NCI-H2107 (cell line): ENCODE measurements at regions not wholly inside any gene's neighbourhood (a gene's known extent, or its start where the extent isn't known, plus 50 kb on each side); places are given as distances from the start of the nearest gene placed in this dataset.
"Not testable (repeated sequence)": the region's sequence is repeated elsewhere in the genome, so short reads cannot be mapped to it uniquely, and the experiment has no call there.

ENCODE experiments used
- DNase-seq: peaks from one replicate; lab custom pipeline; 2025; lab: John Stamatoyannopoulos, UW

- DNase-seq: no peak
These were observed 54.4 kb upstream of the GRIP1 start for GRCh38 chr12:66733321-66733720.

DNA sequence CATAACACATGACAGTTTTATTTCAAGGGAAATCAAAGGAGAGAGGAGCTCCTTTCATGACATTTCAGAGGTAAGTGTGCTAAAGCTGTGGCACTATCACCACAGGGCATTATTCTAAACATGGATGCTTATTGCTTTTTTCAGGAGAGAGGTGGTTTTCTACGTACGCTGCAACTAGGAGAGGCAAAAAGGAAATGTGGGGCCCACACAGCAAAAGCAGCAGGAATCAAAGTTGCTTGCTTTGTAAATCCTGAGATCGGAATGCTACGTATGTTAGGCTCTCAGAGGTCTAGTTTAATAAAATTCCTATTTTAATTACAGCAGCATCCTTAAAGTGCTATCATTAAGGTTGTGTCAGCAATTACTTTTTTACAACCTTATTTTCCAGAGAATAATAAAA lies 55.0 kb upstream of the GRIP1 start:
- DNase-seq: no peak

GRCh38 chr12:66735275-66735674 lies 56.4 kb upstream of the GRIP1 start:
- no peak for DNase-seq

- no peak for DNase-seq
These were observed 58.1 kb upstream of the GRIP1 start for GRCh38 chr12:66736931-66737330.

- DNase-seq: no peak
These were observed 60.4 kb upstream of the GRIP1 start for GRCh38 chr12:66739266-66739665.

DNA sequence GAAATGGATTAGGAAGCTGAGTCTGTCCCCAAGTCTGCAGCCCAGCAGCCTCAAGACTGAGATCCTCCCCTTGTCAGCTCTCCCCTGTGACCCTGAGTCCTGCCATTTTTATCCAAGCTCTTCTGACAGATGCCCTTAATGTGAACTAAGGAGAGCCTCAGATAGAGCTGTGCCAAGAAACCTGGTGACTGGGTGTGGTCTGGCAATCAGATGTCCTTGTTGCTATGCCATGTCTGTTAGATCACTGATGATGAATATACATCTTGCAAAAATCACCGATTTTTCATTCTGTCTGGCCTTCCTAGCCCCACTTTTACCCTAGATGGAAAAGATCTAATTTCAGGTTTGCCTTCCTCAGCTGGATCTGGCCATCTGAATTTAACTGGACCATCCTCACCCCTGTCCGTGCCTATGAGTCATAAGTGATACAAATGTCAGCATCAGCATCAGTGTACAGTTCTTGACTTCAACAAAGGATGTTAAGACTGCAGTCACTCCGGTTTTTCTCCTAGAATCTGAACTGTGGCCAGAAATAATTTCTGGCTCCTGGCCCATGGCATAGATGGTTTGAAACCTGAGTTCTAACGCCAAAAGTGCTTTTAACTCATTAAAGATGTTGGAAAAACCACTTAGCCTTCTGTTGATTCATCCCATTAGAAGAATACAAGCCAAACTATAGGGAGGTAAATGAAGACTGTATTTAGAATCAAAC lies 61.2 kb upstream of the GRIP1 start:
- DNase-seq: peak; percentile 69

DNA sequence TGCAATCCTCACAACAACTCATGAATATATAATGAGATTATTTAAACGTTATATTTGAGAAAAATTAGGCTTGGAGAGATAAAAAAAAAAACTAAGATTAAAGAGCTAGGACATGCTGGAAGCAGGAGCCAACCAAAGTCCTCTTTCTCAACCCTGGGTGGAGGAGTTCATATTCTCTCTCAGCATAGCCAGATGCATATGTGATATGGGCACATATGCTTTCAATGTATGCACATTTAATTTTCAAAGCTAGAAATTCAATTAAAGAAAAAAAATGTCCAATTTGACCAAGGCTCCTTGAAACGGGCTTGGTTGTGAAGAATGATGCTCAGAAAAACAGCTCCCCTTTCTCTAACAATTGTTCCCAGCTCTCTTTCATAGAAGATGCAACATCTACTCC lies 61.9 kb upstream of the GRIP1 start:
- DNase-seq: no peak

DNA sequence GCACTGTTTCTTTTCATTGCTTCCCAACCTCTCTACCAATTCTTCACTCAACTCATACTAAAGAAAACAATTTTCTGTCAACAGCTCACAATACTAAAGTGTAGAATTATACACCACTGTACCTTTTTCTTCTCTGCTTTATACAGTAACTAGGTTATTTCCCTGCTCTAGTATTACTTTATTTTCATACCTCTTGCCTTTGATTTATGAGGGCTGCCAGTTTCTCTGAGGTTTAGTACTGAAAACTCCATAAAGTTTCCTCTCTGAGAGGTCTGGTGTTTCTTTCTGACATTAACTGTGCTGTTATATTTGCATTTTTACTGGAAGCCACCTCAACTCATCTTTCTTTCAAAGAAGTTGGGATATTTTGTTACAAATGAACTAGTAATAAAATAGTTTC lies 63.0 kb upstream of the GRIP1 start:
- no peak for DNase-seq

DNA sequence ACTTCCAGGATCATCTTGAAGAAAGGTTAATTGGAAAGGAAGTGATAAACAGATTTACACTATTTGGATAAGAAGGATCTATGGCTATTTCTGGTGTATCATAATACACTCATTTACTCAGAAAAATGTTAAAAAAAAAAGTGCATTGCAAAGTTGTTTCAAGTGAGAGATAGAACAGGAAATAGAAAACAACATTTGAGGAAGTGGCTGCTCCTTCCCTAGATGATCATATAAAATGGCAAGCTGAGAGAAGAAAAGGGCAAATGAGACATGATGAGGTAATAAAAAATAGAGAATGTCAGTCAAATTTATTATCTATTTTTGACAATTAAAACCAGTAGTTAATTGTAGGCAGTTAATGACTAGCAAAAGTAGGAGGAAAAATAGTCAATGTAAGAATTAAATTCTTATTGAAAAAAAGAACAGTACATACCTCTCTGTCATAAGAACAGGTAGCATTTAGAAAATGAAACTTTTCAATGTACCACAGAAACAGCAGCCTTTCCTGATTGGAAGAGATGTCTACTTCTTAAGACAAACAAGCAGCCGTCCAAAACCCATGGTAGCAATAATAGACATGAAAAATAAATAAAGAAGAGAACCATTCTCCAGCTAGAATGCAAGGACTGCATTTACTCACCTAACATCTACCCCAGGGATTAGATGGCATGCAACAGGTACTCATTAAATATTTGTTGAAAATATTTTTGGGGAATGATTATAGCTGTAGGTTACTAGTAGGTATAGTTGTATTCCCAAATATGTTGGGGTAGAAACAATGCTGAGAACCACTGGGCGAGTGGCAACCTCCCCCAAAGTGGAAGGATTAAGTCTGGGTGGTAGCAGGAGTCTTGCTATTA lies 63.9 kb upstream of the GRIP1 start:
- DNase-seq: no peak

DNA sequence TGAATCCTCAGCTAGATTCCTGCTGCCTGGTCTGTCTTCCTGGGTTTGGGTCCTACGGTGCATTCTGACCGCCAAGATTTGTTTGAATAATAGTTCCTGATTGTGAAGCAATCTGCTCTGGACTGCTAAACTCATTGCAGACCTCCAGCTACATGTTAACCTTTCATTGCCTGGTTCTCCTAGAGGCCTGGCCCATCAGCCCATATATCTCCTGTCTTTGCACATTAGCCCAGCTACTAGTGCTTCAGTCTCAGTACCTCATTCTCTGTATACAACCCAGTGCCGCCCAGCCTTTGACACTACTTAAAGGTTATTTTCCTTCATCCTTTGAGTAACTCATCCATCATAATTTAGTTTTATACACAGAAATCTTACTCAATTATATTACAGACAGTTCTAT lies 65.6 kb upstream of the GRIP1 start:
- no peak for DNase-seq

DNA sequence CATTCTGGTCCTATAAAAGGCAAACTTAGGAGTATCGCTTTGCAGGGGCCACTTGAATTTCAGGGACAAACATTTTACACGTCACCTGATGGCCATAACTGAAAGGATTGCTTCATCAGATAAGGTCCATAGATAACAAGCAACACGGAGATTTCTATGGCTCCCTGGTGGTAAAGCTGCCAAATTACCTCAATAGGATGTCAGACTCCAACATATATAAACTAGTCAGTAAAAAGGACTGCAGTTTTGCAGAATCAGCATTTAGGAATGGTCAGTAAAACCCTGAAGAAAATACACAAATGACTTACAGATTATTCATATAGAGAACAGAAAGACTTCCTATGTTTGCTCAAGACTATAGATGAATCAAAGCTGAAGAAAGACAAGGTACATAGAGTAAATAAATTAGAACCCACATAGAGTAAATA lies 66.1 kb upstream of the GRIP1 start:
- DNase-seq: no peak

DNA sequence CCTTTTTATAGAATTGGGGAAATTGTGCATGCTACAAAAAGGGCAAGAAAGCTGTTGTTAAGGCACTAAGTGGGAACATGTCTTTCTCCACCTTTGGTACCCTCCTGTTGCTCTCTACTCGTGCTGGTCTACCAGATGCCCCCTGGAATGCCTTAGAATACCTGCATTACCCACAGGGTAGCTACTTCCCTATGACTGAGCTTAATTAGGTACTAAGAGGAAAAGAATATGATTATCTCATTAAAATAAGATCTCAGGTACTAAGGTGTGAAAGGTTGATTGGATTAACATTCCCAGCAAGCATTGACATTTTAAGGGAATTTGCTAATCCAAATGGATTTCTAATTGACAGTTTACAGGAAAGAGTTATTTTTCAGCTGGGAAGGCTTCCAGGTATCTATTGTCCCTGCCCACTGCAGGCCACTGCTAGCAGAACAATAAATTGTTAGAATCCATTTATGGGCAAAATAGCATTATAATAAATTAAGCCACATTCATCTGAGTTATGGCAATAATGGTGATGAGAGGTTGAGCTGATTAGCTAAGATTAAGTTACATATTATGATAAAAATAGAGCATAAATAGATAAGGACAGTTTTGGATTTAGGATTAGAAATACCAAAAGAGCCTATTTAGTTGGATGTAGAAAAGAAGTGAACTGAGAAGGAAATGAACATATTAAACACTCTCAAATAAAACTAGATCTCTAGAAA lies 67.8 kb upstream of the GRIP1 start:
- DNase-seq: no peak

- DNase-seq: no peak
These were observed 72.7 kb upstream of the GRIP1 start for GRCh38 chr12:66751432-66752113.

GRCh38 chr12:66753810-66754209 lies 74.9 kb upstream of the GRIP1 start:
- DNase-seq: no peak

- no peak for DNase-seq
These were observed 77.0 kb upstream of the GRIP1 start for GRCh38 chr12:66755727-66756395.

DNA sequence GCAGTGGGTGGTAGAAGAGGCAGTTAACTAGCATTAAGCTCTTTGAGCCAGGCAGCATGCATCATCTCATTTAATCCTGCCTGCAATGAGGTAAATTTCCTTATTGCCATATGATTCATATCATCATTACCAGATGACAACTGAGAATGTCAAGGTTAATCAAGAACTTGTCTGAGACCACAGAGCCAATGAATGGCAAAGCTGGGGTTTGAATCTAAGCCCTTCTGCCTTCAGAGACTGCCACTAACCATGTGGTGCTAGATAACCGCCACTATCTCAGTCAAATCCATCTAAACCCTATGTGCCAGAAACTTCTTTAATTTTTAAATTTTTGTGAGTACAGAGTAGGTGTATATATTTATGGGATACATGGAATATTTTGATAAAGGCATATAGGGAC lies 77.8 kb upstream of the GRIP1 start:
- DNase-seq: no peak

DNA sequence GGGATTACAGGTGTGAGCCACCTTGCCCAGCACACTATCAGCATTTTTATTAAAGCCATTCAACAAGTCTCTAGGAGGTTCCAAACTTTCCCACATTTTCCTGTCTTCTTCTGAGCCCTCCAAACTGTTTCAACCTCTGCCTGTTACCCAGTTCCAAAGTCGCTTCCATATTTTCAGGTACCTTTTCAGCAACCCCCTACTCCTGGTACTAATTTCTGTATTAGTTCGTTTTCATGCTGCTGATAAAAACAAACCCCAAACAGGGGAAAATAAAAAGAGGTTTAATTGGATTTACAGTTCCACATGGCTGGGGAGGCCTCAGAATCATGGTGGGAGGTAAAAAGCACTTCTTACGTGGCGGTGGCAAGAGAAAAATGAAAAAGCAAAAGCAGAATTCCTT lies 81.2 kb upstream of the GRIP1 start:
- DNase-seq: not testable (repeated sequence)

DNA sequence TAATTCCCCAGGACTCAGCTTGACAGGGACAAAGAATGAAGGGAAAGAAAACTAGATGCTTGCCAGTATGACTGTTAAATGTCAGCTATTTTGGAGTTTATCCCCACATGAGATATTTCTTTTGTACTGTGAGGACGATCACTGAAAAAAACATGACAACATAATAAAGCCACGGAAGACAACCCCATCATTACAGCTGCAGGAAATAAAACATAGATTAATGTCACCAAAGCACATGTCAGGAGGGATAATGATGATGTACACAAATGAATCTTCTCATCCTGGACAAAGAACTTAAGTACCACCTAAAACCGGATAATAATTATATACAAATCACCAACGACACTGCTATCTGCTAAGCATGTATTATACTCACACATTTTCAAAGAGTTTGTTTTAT lies 84.6 kb upstream of the GRIP1 start:
- no peak for DNase-seq

- DNase-seq: no peak
These were observed 86.3 kb upstream of the GRIP1 start for GRCh38 chr12:66765204-66765603.

DNA sequence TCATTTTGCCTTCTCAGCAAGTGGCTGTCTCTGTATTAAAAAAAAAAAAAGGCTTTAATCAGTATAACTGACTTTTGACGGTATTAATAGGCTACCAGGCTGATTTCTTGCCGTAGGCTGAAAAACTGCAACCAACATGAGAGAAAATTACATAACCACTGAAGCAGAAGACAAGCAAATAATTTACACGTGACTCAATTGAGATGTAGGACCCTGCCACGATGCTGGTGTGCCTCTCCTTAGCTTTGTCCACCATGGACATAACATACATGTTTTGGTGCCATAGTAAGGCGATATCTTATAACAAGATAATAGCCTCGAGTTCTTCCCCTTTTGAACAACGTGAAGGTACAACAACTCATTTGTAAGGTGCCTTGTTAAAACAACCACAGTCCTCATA lies 88.7 kb upstream of the GRIP1 start:
- DNase-seq: no peak

GRCh38 chr12:66768293-66768692 lies 89.4 kb upstream of the GRIP1 start:
- DNase-seq: no peak

DNA sequence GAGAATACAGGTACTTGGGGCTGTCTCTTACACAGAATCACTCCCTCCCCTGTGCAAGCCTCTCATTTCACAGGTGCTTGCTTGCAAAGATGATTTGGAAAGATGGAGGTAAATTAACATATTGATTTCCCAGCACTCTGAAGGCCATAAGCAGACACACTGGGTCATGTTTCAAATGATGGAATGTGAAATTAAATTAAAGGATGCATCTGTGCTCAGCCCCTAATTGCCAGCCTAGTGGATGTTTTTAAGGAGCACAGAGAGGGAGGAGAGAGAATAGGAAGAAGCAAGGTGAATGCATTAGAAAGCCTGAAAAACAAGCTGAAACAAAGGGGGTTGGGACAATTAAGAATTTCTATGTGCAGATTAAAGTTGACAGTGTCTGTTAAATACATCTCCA lies 96.1 kb upstream of the GRIP1 start:
- no peak for DNase-seq
